H7 (cell line): ENCODE measurements at regions not wholly inside any gene's neighbourhood (a gene's known extent, or its start where the extent isn't known, plus 50 kb on each side); places are given as distances from the start of the nearest gene placed in this dataset.

ENCODE experiments used
- DNase-seq: peaks from one replicate; pipeline ENCODE4 v3.0.0; 2012
- H3K27me3 ChIP-seq: 2 replicates; pipeline ENCODE4 v1.6.0; 2011; ENCODE audit warnings: mild to moderate bottlenecking, low read length; ENCODE audit not compliant: control insufficient read depth, insufficient read depth
- H3K36me3 ChIP-seq: replicated peaks from 2 replicates; pipeline ENCODE4 v1.5.1; 2011; ENCODE audit warnings: low read length; ENCODE audit not compliant: control insufficient read depth, insufficient read depth
- H3K4me3 ChIP-seq: 2 replicates; pipeline ENCODE4 v1.5.1; 2011; ENCODE audit warnings: low read depth, mild to moderate bottlenecking, control low read depth, low read length, moderate library complexity; ENCODE audit not compliant: insufficient read depth

DNA sequence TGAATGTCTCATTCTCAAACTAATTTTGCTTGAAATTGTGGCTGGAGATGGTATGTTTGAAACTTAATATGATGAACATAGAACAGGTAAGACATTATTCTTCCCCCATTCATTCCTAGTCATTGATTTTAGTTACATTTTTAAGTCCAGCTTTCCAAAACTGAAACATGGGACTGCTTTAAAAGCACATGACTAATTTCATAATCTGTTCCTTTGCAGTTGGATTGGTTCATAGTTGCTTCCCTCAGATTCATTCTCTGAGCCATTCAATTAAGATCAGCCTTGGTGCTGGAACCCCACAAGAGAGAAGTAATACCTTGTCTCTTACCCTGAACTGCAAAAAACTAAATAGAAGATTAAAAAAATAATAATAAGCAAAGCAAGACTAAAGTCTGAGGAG lies 87.5 kb upstream of the TGFBR2 start:
- no peak overlapping the region for H3K4me3 ChIP-seq
- H3K27me3 ChIP-seq, result no peaks in the 10 kb centered on the region
- no peak for DNase-seq
- no peaks in the 10 kb centered on the region for H3K36me3 ChIP-seq

GRCh38 chr3:30520699-30521098 lies 85.7 kb upstream of the TGFBR2 start:
- H3K27me3 ChIP-seq, result no peaks in the 10 kb centered on the region
- no peak overlapping the region for H3K4me3 ChIP-seq
- DNase-seq, result no peak
- no peaks in the 10 kb centered on the region for H3K36me3 ChIP-seq

GRCh38 chr3:30521156-30521715 lies 85.2 kb upstream of the TGFBR2 start:
- Histone ChIP-seq H3K27me3 (no peaks in the 10 kb centered on the region), H3K4me3 (no peak overlapping the region), H3K36me3 (no peaks in the 10 kb centered on the region)
- DNase-seq, result no peak

DNA sequence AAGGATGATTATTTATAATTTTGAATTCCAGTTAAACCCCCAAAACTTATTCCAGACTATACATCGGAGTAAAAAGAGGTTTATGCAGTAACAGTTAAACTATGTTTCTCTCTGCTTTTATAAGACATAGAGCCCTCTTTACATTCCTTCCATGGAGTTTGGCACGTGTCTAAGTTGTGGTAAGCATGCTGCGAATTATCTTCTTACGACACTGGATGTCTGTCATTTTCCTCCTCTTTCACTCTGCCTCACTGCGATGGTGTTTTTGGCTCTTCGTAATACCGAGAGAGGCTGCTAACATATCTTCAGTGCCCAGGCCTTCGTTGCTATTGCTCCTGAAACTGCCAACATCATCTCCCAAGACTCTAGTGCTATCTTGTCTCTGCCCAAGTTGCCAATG lies 83.9 kb upstream of the TGFBR2 start:
- Histone ChIP-seq H3K4me3 (no peak overlapping the region), H3K36me3 (no peaks in the 10 kb centered on the region), H3K27me3 (no peaks in the 10 kb centered on the region)
- DNase-seq, result no peak

DNA sequence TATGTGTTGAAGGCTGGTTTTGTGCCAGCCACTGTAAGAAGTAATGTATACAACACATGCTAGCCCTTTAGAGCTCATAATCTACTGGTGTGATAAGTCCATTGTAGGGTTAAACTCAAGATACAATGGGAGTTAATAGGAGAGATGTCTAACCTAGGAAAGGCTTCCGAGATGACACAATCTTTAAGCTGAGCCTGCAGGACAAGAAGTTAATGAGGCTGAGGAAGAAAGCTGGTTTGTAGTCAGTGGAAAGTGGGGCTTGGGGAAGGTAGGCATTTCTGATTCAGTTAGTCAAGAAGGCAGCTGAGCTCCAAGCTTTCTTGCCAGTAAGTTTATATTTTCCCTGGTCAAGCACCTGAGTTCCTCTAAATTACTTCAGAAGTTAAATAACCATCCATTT lies 83.0 kb upstream of the TGFBR2 start:
- Histone ChIP-seq H3K36me3 (no peaks in the 10 kb centered on the region), H3K27me3 (no peaks in the 10 kb centered on the region), H3K4me3 (no peak overlapping the region)
- DNase-seq, result no peak

- Histone ChIP-seq H3K4me3 (no peak overlapping the region), H3K36me3 (no peaks in the 10 kb centered on the region), H3K27me3 (no peaks in the 10 kb centered on the region)
- no peak for DNase-seq
Observed at GRCh38 chr3:30524357-30525040, 81.9 kb upstream of the TGFBR2 start.

- no peak overlapping the region for H3K4me3 ChIP-seq
- no peaks in the 10 kb centered on the region for H3K36me3 ChIP-seq
- no peak for DNase-seq
- no peaks in the 10 kb centered on the region for H3K27me3 ChIP-seq
Observed at GRCh38 chr3:30526031-30526430, 80.4 kb upstream of the TGFBR2 start.

DNA sequence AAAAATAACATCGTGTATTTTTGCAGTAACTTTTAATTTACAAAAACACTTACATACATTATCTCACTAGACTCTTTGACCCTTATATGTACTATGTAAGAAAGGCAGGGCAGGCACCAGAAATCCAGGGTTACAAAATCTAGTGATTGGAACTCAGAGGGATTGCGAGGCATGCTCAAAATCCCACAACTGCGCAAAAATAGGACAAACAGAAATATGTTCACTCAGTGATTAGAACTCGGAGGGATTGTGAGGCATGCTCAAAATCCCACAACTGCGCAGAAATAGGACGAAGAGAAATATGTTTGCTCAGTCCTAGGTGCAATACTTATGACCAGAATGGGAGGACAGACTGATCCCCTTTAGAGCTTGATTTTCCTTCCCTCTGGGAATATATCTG lies 79.2 kb upstream of the TGFBR2 start:
- DNase-seq, result no peak
- no peaks in the 10 kb centered on the region for H3K27me3 ChIP-seq
- H3K36me3 ChIP-seq, result no peaks in the 10 kb centered on the region
- H3K4me3 ChIP-seq, result no peak overlapping the region

DNA sequence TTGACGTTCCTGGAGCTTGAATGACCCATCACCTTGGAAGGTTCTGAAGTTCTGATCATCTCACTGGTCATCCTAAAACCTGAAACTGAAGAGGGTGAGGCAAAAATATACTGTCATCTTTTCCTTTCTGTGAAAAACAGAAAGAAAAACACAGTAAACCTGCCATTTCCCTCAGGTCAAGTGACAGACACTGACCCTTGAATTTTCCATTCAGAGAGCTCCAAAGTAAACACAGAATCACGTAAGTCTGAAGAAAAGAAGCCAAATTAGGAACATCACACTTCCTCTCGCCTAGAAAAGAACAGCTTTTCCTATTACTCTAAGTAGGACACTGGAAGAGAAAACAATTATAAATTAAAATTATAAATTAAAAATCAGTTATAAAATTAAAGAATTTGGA lies 78.7 kb upstream of the TGFBR2 start:
- DNase-seq, result no peak
- Histone ChIP-seq H3K36me3 (no peaks in the 10 kb centered on the region), H3K27me3 (no peaks in the 10 kb centered on the region), H3K4me3 (no peak overlapping the region)

DNA sequence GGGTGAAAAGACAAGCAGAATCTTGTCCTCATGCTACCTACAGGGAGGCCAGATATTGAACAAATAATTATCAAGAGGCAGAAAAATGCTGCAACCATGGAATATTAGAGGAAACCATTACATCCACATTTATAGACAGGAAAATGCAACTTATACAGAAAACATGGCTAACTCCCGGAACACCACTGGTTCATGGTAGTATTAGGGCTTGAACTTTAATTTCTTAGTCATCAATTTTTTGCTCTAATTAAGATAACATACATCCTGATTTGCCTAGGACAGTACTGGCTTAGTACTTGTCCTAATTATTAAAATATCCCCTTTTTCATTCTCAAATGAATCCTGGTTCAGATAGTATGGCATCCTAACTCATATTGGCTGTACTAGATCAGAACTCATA lies 76.3 kb upstream of the TGFBR2 start:
- no peak overlapping the region for H3K4me3 ChIP-seq
- DNase-seq, result no peak
- H3K27me3 ChIP-seq, result no peaks in the 10 kb centered on the region
- H3K36me3 ChIP-seq, result no peaks in the 10 kb centered on the region

- Histone ChIP-seq H3K27me3 (no peaks in the 10 kb centered on the region), H3K4me3 (no peak overlapping the region), H3K36me3 (no peaks in the 10 kb centered on the region)
- no peak for DNase-seq
Observed at GRCh38 chr3:30531017-30531570, 75.3 kb upstream of the TGFBR2 start.

- Histone ChIP-seq H3K36me3 (no peaks in the 10 kb centered on the region), H3K27me3 (no peaks in the 10 kb centered on the region), H3K4me3 (no peak overlapping the region)
- DNase-seq, result no peak
Observed at GRCh38 chr3:30535525-30535924, 70.9 kb upstream of the TGFBR2 start.

DNA sequence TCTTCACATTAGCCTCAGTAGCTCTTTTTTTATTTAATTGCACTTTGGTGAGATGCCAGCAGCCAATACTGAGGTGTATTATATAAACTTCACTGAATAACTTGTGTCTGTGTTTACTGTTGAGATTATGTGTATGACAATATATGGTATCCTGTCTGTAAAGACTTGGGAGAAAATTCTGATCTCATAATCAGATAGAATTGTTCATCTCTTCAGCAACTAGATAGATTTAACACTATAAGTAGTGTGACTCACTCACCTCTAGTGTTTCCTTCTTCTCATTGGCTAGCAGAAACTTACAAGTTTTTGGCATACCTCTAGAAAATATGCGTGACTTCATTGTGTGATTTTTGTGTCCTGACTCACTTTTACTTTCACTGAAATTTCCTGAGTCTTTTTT lies 67.6 kb upstream of the TGFBR2 start:
- H3K4me3 ChIP-seq, result no peak overlapping the region
- H3K36me3 ChIP-seq, result no peaks in the 10 kb centered on the region
- DNase-seq, result no peak
- H3K27me3 ChIP-seq, result no peaks in the 10 kb centered on the region

GRCh38 chr3:30539206-30539605 lies 67.2 kb upstream of the TGFBR2 start:
- no peaks in the 10 kb centered on the region for H3K36me3 ChIP-seq
- no peak for DNase-seq
- no peak overlapping the region for H3K4me3 ChIP-seq
- H3K27me3 ChIP-seq, result no peaks in the 10 kb centered on the region

DNA sequence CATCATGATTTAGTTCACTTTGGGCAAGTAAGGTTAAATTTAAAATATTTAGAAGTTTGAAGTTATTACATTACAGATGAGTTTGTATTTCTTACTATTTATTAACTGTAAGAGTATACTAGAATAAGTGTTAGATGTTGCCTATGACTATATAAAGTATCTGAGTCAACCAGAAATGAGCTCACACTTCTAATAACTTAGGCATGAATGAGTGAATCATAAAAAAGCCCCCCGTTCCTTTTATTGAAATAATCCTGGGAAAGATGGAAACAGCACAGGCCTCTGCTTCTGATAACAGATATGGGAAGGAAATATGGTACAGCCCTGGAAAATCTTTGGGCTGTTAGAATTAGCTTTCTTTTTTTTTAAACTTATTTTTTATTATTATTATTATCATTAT lies 66.6 kb upstream of the TGFBR2 start:
- DNase-seq, result no peak
- H3K27me3 ChIP-seq, result no peaks in the 10 kb centered on the region
- H3K36me3 ChIP-seq, result no peaks in the 10 kb centered on the region
- no peak overlapping the region for H3K4me3 ChIP-seq
